Fibroblast of lung (primary cell): ENCODE measurements at regions not wholly inside any gene's neighbourhood (a gene's known extent, or its start where the extent isn't known, plus 50 kb on each side); places are given as distances from the start of the nearest gene placed in this dataset.
"Not testable (repeated sequence)": the region's sequence is repeated elsewhere in the genome, so short reads cannot be mapped to it uniquely, and the experiment has no call there.

ENCODE experiments used
- EZH2 ChIP-seq: IDR thresholded peaks from 2 replicates; pipeline ENCODE4 v1.5.1; 2012; ENCODE audit warnings: low read length, control low read depth, mild to moderate bottlenecking; ENCODE audit errors: missing control alignments
- TF ChIP-seq, protein P1 (sequence below), 2 donors: IDR thresholded peaks in 1 of 2; conservative IDR thresholded peaks in 1 of 2; 1 replicate in 1 of 2; 2 replicates in 1 of 2; pipeline ENCODE4 v1.5.1; 2011 to 2012; ENCODE audit warnings: low read length in 2 of 2, control low read depth in 1 of 2, inconsistent platforms in 1 of 2, low read depth in 1 of 2, mild to moderate bottlenecking in 1 of 2

DNA sequence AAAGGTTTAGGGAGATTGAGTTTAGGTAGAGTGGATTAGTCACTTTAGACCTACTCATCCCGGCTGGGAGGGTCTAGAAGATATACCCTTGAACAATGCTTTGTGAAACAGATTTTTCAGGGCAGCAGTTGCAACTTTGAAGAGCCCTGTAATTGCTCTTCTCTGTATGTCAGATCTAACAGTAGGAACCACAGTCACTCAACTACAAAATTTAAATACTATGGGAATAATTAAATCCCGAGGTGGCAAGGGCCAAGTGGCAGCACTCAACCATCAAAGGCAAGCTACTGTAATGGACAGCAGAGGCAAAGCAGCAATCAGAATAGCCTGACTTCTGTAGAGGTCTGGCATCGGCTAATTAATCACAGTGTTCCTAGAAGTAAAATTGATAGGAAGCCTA, 97.5 kb downstream of the HOXA1 start:
- TF ChIP-seq, protein P1, sequence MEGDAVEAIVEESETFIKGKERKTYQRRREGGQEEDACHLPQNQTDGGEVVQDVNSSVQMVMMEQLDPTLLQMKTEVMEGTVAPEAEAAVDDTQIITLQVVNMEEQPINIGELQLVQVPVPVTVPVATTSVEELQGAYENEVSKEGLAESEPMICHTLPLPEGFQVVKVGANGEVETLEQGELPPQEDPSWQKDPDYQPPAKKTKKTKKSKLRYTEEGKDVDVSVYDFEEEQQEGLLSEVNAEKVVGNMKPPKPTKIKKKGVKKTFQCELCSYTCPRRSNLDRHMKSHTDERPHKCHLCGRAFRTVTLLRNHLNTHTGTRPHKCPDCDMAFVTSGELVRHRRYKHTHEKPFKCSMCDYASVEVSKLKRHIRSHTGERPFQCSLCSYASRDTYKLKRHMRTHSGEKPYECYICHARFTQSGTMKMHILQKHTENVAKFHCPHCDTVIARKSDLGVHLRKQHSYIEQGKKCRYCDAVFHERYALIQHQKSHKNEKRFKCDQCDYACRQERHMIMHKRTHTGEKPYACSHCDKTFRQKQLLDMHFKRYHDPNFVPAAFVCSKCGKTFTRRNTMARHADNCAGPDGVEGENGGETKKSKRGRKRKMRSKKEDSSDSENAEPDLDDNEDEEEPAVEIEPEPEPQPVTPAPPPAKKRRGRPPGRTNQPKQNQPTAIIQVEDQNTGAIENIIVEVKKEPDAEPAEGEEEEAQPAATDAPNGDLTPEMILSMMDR (conservative IDR thresholded peaks at IDR 0.05 in 1 of 2, IDR thresholded peaks at IDR 0.05 in 1 of 2; ENCODE audit: low read depth in 1 of 2, low read length in 2 of 2), result not testable (repeated sequence)
- not testable (repeated sequence) for TF ChIP-seq EZH2
